Suppressor macrophage (primary cell): ENCODE measurements at regions not wholly inside any gene's neighbourhood (a gene's known extent, or its start where the extent isn't known, plus 50 kb on each side); places are given as distances from the start of the nearest gene placed in this dataset.

Experiments used
- DNase-seq, 4 experiments: peaks; one replicate each; pipeline ENCODE4 v3.0.0-alpha.2; 2020 to 2022

DNA sequence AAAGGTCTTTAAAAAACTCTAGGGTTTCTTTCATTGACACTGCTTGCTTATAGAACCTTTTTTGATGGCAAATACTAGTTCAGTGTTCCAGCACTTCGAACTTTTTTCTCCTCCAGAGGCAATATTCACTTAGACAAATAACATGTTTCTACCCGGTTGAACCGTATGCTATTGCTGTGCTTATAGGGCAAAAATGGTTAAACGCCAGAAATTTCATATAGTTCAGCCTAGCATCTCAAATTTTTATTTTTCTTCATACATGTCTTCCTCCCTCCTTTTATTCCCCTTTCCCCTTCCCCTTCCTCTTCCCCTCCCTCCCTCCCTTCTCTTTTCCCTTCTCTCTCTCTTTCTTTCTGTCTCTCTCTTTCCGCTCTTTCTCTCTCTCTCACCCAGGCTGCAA lies 96.9 kb upstream of the FSHR start:
- DNase-seq: no peak

DNA sequence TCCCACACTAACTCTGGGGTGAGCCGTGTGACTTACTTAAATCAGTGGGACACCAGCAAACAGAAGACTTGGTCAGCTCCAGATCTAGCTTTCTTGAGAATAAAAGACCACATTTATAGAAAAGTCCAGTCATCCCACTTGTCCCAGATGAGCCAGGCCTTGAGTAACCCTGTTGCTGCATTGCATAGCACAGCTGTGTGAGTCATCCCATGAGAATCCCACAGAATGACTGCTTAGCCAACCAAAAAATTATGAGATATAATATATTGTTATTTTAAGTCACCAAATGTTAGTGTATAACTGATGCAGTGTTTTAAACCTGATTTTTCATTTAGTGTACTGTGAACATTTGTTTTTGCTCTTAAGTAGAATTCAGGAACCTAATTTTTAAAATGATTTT lies 94.2 kb upstream of the FSHR start:
- peak in 2 of 4 experiments; percentile 5 to 25 for DNase-seq

DNA sequence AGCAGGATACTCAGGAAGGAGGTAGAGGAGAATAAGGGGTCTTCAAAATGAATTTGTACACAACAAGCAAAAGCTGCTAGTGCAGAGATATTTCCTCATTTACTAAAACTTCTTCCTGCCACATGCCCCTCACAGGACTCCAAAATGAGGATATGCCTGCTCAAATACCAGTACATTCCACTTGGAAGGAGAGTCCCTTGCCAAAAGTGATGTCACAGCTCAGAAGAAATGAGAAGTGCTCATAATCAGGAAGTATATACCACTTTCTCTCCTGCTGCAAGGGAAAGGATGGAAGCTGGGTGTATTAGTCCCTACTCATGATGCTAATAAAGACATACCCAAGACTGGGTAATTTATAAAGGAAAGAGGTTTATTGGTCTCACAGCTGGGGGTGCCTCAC lies 87.7 kb upstream of the FSHR start:
- DNase-seq: peak in 2 of 4 experiments; percentile 0 to 2

DNA sequence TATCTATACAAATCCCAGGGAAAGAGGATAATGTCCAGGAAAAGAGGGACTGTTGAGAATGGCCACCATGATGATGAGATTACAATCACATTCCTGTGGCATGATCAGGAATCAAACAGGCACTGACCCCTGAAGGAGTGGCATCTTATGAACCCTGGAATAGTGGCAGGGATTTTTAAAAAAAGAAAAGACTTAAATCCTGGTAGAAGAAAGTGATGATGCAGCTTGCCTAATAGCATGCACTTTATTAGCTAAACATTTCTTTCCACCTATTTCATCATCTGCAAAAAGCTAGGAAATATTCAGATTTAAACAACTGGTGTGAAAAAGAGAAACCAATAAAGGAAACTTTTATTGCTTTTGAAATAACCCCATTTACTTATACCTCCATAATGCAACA lies 87.2 kb upstream of the FSHR start:
- DNase-seq: no peak

DNA sequence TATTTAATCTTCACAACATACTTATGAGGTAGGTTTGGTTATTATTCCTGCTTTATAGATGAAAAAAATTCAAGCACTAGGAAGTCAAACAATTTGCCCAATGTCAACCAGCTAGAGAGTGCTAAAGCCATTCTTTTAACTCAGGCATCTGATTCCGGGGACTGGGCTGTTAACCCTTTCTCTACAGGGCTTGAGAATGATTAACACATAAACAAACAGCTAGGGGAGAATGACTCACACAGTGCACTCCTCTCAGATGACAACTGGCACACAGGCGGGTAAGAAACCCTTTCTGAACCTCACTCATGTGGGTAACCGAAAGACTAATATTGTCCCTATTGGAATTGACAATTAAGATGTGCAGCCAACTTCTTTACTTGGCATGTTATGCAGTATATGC lies 86.3 kb upstream of the FSHR start:
- no peak for DNase-seq

DNA sequence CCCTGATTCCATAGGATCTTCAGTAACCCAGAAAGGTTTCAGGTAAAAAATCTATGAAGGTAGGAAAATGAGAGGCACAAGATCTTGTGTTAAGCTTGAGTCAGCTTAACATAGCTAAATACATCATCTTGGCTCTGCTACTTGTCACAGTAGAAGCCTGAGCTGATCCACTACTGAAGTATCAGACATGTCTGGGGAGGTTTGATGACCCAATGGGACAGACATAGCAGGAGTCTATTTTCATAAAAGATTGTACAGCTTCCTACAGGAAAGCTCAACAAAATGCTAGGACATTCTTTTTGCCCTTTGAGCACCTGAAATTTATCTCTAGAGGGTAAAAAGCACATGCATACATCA lies 84.3 kb upstream of the FSHR start:
- no peak for DNase-seq

DNA sequence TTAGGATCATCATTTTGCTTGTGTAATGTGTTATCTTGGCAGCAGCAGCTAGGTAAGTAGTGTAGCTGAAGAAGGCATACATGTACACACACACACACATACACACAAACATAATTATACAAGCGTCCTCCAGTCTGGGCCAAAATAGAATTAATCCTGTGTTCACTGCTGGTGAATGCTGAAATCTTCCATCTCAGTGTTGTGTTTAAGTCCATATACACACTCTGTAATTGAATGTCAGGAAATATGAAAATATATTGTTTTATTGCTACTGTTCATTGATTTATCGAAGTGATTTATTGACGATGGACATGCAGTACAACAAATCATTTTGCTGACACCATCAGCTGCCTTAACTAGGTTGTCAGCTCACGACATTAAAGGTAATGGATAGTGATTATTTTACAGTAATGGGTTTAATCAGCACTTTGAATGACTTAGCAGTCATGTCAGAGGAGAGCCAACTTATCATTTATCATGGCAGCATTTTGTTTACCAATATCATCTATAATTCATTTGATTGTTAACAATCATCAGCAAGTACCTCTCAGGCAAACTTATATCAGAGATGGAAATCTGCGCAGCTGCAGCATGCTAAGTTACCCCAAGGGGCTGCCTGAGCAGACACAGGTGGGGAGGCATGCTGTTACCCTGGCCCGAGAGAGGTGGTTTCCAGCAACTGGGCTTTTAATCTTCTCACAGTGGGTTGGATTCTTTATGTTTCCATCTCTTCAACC lies 83.7 kb upstream of the FSHR start:
- DNase-seq: no peak

DNA sequence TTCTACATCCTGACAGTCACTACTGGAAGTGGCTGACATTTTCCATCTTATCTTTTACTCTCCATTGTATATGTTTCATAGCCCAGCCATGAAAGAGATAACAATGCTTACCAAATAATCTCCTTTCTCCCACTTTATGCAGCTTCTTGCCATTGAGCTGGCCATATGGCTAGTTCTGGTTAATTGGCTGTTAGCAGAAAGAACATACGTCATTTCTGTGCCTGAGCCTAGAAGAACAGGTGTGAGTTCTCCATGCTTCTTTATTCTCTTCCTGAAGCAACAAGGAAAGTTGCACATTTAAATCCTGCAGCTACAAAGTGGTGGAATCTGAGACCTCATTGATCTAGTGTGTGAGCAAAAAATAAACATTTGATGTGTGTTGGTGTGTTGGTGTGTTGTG lies 82.0 kb upstream of the FSHR start:
- DNase-seq: no peak

DNA sequence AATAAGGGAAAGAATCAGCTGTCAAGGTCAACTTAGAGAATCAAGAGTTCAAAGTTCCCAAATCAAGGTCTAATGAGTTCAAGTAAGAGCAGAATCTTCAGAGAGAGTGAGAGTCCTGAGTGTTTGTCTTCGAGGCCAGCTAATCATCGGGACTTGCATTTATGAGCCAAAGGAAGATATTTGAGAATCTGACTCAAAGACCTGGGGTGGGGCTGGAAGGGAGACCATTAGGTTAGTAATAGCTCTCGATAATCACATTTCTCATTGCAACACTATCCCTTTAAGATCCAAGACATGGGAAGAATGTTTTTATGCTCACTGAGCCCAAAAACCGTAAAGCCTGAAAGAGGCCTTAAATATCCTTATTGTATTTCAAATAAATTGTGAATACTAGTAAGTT lies 72.0 kb upstream of the FSHR start:
- no peak for DNase-seq

DNA sequence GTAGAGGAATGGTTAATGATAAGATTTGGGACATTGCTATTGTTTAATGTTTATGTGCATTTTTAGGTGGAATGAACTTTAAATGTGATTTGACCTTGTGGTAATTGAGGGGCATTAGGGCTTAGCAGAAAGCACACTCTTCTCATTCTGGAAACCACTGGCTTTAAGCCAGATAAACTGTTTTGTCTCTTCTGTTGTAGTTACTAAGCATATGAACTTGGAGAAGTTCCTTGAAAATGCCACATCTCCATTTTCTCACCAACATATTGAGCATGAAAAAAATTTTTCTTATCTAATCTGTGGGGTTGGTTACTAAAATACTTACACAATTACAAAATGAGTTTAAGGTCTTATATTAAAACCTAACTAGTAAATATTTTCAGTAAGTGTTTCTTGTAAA lies 70.8 kb upstream of the FSHR start:
- DNase-seq: no peak

DNA sequence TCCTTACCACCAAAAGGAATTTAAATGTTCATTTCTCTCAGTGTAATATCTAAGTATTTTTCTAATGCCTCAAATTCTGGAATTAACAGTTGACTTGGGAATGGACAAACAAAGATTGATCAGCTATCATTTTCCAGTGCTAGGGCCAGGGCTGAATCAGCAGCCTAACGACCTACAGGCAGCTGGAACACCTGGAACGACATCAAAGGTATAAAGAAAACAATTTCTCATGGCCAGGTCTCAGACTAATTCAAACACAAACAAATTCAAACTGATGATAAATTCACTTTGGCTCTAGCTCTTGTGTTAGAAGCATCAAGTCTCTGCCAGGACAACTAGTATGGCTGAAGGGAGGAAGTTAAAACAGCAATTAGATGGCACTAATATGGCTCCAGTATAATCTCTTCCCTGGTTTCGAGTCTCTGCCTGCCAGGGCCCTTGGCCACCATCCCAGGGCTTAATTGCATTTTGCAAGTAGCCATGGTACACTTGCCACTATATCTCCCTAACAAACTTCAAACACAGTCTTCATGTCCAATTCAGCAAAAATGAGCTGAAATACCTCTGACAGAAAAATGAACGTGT lies 70.2 kb upstream of the FSHR start:
- DNase-seq: no peak

DNA sequence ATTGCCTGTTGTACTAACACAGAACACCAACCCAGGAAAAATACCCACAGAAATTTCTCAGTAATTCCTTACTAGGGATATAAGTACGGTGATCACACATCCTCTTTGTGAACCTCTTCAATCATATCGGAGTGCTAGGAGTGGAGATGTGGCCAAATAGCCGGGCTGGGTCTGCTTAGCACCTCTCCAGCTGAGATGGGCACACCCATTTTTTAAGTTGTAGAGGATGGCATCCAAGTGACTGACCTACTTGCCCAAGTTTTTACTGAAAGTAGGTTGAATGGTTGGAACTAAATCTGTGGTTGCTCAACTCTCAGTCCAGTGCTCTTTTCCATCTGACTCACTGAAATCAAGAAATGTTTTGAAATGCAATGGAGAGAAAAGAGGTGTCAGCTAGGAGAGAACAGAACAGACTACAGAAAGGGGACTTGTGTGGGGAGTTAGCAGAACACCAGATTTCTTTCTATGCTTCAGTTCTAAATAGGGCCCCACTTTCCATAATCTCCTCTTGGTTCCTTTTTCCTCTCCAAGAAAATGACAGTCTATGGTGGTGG lies 68.7 kb upstream of the FSHR start:
- DNase-seq: no peak

DNA sequence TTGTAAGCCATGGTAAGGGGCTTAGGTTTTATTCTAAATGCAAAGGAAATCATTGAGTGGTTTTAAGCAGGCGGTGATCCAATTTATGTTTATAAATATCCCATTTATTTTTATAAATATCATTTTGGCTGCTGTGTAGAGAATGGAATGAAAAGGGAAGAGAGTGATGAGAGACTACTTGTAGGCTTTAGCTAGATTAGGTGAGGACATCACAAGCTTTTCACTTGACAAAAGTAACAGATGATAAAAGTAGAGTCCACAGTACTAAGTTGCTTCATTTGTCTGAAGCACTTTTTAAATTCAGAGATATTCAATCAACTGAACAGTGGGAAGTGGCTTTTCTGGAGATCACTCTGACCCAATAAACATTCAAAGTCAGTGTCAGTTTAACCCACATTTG lies 65.4 kb upstream of the FSHR start:
- DNase-seq: no peak

DNA sequence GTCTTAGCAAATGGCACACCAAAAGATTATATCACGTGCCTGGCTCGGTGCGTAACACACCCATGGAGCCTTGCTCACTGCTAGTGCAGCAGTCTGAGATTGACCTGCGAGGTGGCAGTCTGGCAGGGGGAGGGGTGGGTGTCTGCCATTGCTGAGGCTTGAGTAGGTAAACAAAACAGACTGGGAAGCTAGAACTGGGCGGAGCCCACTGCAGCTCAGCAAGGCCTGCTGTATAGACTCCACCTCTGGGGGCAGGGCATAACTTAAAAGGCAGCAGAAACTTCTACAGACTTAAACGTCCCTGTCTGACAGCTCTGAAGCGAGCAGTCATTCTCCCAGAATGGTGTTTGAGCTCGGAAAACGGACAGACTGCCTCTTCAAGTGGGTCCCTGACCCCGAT lies 55.9 kb upstream of the FSHR start:
- no peak for DNase-seq

DNA sequence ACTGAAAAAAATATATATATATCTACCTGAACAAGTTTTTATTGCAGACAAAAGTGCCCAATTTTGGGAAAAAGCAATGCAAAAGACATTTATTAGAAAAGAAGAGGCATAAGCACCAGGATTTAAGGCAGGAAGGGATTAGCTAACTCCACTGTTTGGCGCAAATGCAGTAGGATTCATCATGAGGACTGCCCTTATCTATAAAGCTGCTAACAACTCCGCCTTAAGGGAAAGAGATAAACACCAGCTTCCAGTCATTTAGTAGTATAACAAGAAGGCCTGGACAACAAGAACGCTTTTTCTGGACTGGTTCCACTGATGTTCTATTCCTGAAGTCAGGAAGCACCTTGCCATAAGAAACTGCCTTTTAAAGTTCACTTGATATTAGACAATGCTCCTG lies 52.9 kb upstream of the FSHR start:
- no peak for DNase-seq
